GM19023 (cell line): ENCODE measurements at regions not wholly inside any gene's neighbourhood (a gene's known extent, or its start where the extent isn't known, plus 50 kb on each side); places are given as distances from the start of the nearest gene placed in this dataset.
"Not testable (repeated sequence)": the region's sequence is repeated elsewhere in the genome, so short reads cannot be mapped to it uniquely, and the experiment has no call there.

Experiments
- ATAC-seq: cut with Tn5 transposase; IDR thresholded peaks from one replicate; pipeline ENCODE4 v1.9.1; 2021; ENCODE audit warnings: mild to moderate bottlenecking, moderate library complexity; ENCODE audit not compliant: unreplicated experiment

DNA sequence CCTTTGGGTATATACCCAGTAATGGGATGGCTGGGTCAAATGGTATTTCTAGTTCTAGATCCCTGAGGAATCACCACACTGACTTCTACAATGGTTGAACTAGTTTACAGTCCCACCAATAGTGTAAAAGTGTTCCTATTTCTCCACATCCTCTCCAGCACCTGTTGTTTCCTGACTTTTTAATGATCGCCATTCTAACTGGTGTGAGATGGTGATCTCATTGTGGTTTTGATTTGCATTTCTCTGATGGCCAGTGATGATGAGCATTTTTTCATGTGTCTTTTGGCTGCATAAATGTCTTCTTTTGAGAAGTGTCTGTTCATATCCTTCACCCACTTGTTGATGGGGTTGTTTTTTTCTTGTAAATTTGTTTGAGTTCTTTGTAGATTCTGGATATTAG is 583.8 kb downstream of the TBC1D22A start:
- not testable (repeated sequence) for ATAC-seq

DNA sequence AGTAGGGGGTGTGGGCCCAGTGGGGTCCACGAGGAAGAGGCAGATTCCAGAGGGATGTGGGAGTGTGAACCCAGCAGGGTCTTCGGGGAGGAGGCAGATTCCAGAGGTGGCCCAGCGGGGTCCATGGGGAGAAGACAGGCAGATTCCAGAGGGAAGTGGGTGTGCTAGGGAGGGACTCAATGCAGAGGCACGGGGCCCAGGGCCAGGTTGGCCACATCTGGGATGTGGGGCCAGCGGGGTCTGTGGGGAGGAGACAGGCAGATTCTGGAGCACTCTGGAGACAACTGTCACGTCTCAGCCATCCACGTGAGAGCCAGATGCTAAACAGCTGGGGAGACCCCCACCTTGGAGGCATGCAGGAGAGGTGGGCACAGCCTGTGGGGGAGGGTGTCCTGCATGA is 582.6 kb downstream of the TBC1D22A start:
- ATAC-seq = no peak

DNA sequence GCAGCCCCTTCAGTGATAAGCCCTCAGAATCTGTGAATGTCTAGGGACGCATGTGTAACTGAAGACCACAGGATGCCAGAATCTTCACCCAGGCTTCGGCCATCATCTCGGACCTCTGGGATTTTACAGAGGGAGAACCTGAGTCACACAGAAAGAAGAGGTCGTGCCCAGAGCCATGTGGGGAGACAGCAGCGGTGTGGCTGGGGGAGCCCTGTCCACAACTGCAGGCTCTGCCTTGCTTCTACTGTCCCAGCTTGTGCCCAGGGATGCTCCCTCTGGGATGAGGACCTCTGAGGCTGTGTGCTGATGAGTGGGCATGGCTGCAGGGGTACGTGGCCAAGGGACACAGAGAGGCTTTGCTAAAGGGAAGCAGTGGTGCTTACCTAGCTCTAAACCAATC is 582.0 kb downstream of the TBC1D22A start:
- no peak for ATAC-seq

DNA sequence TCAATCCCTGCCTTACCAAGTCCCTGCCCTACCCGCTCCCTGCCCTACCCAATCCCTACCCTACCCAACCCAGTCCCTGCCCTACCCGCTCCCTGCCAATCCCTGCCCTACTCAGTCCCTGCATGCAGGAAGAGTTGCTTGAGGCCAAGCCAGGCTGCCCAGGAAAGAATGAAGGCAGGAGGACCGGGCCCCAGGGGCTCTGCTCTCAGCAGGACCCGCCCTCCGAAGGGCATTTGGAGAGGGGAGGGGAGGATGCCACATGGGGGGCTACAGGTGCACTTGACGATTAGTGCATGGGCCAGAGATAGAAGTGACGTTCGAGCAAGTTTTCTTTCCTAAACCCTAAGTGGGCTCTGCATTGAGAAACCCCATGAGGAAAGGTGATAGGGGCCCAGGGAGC is 581.2 kb downstream of the TBC1D22A start:
- no peak for ATAC-seq

DNA sequence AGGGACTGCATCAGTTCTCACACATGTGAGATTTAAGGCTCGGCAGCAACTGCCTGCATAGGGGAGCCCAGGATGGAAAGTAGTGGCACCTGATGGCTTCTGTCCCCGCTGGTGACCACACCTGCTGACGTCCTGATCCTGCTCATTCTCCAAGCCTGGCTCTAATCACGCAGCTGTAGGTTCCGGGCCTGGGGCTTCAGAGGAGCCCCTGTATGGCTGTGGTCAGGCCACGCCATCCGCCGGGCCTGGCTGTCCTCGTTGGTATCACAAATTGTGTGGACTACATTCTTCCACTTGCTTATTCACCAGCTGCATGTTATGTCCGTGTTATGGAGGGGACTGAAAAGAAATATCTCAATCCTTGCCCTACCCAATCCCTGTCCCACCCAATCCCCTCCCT is 580.0 kb downstream of the TBC1D22A start:
- no peak for ATAC-seq

DNA sequence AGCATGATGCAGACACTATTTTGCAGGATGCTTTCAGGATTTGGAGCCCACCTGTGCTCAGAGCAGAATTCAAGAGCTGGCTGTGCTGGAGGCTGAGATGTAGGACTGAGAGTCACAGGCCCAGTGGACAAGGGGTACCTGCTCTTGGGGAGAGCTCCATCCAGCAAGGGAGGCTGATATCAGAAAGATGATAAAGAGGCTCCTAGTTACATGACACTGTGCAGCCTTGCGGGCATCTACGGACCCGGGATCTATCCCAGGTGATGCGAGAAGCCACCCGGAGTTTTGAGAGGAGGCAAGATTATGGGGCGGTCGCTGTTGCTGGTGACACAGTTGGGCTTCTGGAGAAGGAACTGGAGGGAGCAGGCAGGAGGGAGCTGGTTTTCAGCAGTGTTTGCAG is 579.0 kb downstream of the TBC1D22A start:
- ATAC-seq = no peak

DNA sequence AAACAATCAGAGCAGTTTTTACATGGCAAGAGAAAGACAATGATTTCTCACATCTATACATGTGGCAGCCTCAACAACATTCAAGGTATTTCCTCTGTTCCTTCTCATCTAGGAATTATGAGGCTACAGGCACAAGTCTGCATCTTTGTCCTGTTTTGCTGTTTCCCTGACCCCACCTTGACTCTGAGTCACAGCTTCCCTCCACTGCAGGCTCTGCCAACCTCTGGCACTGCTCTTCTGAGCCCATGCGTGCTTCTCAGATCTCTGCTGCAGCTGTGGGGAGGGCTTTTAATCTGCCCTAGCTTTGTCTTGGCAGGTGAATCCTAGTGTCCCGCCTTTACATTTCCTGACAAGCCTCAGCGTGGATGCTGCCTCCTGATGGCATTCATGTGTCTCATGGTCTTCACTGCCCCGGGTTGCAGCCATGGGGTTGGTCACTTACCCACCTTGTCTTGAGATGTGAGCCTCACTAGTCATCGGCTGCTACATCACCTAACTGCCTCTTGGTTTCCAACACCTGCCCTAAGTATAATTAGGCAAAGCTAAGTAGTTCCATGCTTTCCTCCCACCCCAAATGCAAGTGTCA is 578.5 kb downstream of the TBC1D22A start:
- no peak for ATAC-seq

DNA sequence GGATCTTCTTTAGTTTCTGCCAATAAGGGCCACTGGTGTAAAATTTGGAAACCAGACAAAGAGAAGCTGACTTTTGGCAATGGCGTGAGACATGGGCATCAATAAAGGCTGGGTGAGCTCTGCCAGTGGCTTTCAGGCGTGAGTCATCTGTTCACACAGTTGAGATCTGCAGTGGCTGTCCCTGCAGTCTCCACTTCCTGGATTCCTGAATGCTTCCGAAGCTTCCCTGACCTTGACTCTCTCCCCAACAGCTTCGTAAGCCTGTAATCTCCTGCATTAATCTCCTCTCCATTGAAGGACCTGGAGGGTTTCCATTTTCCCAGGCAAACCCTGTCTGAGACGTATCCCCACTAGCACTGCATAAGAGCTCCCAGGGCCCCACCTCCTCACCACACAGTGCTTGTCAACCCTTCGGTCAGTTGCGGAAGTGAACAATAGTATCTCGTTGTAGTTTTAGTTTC is 574.7 kb downstream of the TBC1D22A start:
- ATAC-seq = no peak

DNA sequence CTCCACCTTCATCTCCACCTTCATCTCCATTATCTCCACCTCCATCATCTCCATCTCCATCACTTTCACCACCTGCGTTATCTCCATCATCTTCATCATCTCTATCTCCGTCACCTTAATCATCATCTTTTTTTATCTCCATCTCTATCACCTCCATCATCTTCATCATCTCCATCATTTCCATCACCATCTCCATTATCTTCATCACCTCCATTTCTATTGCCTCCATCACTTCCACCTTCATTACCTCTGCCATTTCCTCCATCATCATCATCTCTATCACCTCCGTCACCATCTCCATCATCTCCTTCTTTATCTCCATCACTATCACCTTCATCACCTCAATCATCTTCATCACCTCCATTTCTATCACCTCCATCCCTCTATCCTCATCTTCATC is 573.5 kb downstream of the TBC1D22A start:
- no peak for ATAC-seq

DNA sequence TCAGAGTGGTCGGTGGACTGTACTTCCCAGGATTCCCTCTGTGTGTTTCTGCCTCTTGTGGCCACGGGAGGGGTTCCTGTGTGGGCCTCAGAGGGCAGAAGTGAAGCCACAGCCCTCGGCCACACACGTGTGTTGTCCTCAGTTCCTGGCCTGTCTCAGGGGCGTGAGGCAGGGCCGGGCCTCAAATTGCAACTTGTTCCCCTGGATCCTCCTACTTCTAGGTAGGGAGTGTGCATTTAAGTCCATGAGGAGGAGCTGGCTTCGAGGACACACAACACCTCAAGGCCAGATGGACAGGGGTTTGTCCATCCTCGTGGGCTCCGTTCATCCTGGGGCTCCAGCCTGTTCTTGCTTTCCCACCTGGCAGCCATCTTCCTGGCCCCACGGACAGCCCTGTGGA is 573.0 kb downstream of the TBC1D22A start:
- no peak for ATAC-seq

DNA sequence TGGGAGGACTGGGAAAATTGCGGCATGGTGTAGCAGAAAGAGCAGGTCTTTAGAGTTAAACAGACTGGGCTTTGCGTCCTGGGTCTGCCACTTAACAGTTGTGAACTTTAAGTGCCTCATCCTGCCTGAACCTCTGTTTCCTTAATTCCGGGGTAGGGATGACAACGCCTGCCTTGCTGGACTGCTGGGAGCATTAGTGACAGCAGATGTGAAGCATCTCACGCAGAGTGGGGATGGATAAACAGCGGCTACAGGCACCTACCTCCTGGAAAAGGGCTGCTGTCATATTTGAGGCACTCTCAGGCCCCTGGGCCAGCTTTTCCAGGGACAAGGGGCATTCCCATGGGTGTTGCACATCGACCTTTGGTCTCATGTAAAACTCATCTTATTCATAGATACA is 572.2 kb downstream of the TBC1D22A start:
- no peak for ATAC-seq

DNA sequence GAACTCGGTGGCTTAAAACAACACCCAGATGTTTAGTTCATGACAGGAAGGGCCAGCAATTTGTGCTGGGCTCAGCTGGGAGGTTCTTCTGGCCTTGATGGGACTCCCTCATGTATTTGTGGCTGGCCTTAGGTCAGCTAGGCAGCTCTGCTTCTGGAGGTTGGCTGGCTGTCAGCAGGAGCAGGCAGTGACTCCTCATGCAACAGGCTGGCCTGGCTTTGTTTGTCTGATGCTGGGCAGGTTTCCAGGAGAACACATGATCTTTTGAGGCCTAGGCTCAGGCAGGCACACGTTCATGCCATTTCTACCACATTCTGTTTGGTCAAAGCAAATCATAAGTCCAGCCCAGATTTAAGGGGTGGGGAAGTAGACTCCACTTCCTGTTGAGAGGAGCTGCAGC is 571.2 kb downstream of the TBC1D22A start:
- no peak for ATAC-seq

DNA sequence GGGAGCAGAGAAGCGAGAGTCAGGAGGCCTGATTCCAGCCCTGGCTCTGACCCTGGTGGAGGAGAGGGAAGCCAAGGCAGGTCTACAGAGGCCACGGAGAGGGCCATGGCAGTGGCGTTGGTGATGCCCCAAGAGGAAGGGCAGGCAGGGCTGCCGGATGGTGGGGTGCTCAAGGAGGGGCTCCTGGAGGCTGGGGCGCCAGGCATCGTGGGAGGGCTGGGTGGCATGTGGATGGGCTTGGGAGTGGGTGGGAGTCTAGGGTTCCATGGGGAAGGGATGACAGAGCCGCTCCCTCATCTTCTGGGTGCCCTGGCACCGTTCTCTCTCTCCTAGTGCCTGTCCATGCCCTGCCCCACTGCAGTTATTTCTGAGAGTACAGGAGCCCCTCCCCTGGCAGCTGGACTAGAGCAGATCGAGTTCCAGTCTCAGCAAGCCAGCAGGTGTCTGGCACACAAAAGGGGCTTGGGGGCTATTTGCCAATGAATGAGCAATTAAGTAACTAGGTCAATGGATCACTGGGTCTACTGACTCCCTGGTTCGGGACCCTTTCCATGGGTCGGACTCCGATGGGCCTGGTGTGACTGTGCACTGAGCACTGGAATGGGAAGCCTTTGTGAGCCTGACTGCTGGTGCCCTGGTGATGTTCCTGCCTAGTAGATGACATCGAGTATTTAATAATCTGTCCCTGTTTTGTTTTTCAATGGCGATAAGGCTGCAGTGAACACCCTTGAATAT is 570.0 kb downstream of the TBC1D22A start:
- no peak for ATAC-seq

DNA sequence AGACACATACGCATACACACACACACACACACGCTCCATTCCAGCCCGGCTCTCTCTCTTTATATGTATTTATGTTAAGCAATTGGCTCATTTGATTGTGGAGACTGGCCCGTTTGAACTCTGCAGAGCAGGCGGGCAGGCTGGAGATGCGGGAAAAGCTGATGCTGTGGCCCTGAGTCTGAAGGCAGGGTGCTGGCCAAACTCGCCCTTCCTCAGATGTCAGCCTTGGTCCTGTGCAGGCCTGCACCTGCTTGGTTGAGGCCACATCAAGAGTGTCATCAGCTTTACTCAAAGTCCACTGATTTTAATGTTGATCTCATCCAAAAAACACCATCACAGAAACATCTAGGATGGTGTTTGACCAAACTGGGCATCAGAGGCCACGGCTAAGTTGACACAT is 569.3 kb downstream of the TBC1D22A start:
- ATAC-seq = no peak

DNA sequence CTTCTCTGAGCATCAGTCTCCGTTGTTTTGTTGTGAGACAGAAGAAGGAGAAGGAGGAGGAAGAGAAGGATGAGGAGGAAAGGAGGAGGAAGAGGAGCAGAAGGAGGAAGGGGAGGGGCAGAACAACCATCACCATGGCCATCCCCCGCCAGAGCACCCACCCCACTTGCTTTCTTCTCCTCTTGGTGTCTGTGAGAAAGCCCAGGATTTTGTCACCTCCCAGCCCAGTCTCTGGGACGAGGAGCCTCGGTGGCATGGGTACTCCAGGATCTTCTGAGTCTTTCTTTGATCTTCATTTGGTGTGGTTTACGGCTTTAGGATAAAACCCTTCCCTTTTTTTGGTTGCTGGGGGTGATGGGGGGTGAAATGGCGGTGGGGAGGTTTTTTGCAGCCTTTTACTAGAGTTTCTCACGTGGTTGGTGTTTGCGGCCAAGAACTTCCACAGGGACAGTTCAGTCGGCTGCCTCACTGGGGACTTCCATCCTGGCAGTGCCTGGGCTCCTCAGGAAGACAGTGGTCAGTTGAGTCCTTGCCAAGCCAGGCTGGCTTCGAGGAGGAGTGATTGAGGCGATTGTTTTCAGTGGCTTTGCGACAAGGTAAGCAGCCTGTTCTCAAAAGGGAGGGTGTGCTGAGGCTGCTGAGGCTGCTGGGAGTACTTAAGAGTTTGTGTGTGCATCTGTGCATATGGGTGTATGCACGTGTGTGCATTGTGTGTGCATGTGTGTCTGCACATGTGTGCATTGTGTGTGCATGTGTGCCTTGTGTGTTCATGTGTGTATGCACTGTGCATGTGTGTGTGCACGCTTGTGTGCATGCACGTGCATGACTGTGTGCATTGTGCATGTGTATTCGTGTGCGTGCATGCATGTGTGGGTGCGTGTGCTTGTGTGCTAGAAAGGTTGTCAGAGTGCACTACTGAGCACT is 567.5 kb downstream of the TBC1D22A start:
- ATAC-seq = no peak

DNA sequence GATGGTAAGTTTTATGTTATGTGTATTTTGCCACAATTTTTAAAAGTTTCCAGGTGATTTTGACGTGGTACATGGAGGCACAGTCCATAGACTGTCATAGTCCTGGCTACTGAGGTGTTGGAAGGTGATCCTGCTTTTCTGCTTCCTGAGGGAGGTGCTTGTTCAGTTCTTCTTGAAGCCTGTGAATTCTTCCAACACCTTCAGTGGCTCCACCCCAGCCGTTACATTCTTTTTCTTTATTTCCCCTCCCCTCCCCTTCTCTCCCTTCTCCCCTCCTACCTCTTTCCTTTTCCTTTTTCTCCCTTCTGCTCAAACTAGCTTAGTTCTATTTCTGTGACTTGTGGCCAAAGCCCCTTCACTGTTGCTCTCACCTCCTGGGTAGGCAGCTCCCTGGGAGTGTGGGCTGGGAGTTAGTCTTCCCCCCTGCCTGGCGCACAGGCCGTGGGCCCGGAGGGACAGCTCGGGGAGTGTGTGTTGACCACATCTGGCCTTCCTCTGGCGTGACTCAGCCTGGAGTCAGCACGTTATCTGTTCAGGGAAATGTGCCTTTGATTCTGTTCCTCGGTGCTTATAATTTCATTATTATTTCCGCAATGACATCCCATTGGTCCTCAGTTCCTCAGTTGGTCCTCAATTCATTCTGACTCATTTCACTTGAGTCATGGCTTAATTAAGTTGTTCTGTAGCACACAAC is 566.2 kb downstream of the TBC1D22A start:
- ATAC-seq = no peak

DNA sequence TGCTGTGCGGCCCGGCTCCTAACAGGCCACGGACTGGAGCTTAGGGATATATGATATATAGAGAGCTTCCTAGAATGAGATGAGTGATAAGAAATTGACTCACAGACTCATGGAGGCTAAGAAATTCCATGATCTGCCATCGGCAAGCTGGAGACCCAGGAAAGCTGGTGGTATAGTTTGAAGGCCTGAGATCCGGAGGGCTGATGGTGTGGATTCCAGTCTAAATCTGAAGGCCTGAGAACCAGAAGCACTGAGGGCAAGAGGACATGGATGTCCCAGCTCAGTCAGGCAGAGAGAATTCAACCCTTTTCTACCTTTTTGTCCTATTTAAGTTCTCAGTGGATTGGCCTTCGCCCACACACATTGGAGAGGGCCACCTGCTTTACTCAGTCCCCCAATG is 564.8 kb downstream of the TBC1D22A start:
- ATAC-seq = no peak

DNA sequence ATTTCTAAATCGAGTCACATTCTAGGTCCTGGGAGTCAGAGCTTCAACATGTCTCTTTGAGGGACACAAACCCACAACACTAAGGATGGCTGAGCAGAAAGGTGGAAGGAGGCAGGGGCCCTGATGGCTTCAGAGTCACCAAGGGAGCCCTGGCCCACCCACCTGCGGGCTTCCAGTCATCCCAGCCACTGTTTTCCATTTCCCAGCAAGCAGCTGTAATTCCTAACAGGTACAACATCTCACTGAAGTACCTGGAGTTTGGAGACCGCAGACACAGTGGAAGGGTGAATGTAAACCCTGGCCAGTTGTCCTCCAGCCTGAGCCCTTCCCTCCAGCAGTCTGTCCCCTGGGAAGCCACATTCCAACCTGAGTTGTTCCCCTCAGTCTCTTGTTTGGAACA is 562.8 kb downstream of the TBC1D22A start:
- ATAC-seq = no peak

DNA sequence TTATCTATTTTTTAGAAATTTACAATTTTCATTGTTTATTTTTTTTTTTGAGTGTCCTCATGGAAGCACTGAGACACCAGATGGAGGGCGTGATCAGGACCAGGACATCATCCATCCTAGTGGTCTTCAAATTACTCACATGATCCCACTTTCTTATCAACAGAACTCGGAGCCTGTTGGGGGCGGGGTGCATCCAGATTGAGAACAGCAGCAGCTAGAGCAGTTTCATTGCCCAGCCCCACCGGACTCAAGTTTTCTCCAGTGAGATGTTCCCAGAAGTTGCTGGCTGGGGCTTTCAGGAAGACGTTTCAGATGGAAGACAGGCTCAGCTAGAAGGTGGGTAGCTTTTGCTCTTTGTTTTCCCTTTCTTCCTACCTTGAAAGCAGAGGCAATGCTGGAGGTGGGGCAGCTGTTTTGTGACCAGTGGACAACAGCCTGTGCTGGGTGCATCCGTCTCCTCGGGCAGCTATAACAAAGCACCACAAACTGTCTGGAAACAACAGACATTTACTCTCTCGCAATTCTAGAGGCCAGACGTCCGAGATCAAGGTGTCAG is 562.1 kb downstream of the TBC1D22A start:
- no peak for ATAC-seq

DNA sequence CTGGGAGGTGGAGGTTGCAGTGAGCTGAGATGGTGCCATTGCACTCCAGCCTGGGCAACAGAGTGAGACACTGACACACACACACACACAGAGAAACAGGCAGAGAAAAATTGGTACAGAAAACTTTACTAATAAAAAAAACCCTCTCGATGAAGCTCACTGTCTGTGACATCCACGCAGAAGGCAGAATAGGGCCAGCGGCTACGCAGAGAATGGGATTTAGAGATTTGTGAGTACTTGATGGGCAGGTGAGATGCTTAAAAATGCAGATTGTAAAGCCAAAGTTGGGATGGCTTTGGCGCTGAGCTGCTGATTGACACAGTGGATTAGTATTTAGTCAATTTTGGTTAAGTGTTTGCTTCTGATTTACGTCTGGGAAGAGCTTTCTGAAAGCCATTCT is 561.1 kb downstream of the TBC1D22A start:
- no peak for ATAC-seq

DNA sequence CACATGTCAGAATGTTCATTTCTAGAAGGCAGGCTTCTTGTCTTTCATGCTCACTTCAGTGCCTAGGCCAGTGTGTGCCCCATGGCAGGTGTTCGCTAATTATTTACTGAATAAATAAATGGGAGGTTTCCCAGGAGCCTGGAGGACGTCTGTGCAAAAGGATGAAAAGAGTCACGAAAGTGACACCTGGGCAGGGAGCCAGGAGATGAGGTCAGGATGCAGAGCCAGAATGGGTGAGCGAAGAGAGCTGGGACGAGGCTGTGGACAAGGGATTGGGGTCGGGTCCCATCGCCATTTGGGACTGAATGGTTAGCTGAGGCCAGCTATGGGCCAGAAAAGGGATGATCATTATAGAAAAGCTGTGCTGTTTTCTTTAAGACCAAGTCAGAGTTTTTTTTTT is 560.4 kb downstream of the TBC1D22A start:
- no peak for ATAC-seq
